BE2C (cell line): ENCODE measurements at regions not wholly inside any gene's neighbourhood (a gene's known extent, or its start where the extent isn't known, plus 50 kb on each side); places are given as distances from the start of the nearest gene placed in this dataset.

Experiments
- DNase-seq: peaks from one replicate; pipeline ENCODE4 v3.0.0-alpha.2; 2020
- H3K27me3 ChIP-seq: fragments of 250-450 bp; sonication (Bioruptor Pico); 2 replicates; pipeline ENCODE4 v1.5.1; 2020; ENCODE audit warnings: mild to moderate bottlenecking
- H3K36me3 ChIP-seq: fragments of 250-450 bp; sonication (Bioruptor Pico); 2 replicates; pipeline ENCODE4 v1.5.1; 2020; ENCODE audit warnings: mild to moderate bottlenecking
- H3K4me1 ChIP-seq: fragments of 250-450 bp; sonication (Bioruptor Pico); 2 replicates; pipeline ENCODE4 v1.5.1; 2020
- H3K4me3 ChIP-seq: 2 replicates; pipeline ENCODE4 v1.5.1; 2011; ENCODE audit warnings: low read depth, low read length
- H3K9me3 ChIP-seq: fragments of 250-450 bp; sonication (Bioruptor Pico); 2 replicates; pipeline ENCODE4 v1.5.1; 2020
- TF ChIP-seq, protein P1 (sequence below): IDR thresholded peaks from 2 replicates; pipeline ENCODE4 v1.5.1; 2012; ENCODE audit warnings: mild to moderate bottlenecking, low read depth, low read length

DNA sequence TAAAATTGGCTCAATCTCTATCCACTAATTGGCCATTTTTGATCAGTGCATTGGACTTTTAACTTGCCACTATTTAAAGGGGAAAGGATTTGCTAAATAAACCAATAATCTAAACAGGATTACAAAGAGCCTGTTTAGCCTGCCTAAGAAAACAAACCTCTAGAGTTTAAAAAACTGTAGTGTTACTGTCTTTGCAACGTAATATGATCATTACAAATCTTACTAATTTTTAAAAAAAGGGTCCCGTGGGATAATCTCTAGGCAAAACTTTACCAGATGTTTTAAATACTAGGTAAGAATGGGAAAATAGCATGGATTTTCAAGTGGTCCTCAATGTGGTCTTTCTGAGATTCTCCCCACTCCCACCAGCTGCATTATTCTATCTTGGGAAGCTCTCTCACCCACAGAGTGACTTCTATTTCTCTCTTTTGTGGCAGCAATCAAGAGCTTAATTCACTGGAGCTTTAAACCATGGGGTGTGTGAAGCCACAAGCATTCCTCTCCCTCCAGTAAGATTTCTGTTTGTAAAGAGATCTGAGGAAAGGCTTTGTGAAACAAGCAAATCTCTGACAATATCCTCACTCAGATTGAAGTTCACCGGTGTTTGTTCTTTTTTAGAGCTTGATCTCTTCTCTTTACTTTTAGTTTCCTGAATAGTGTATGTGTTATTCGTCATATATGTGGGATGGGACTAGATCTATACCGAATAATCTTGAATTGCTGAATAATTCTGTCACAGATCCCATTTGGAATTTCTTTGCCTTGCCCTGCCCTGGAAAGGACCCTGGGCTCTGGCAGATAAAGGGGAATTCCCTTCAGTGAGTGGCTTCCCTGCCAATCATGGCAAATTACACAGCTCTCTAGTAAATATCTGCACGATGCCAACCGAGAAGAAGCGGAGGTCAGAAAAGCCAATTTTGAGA, 132.2 kb downstream of the TLR5 start:
- H3K36me3 ChIP-seq = no peaks in the 10 kb centered on the region
- TF ChIP-seq, protein P1, sequence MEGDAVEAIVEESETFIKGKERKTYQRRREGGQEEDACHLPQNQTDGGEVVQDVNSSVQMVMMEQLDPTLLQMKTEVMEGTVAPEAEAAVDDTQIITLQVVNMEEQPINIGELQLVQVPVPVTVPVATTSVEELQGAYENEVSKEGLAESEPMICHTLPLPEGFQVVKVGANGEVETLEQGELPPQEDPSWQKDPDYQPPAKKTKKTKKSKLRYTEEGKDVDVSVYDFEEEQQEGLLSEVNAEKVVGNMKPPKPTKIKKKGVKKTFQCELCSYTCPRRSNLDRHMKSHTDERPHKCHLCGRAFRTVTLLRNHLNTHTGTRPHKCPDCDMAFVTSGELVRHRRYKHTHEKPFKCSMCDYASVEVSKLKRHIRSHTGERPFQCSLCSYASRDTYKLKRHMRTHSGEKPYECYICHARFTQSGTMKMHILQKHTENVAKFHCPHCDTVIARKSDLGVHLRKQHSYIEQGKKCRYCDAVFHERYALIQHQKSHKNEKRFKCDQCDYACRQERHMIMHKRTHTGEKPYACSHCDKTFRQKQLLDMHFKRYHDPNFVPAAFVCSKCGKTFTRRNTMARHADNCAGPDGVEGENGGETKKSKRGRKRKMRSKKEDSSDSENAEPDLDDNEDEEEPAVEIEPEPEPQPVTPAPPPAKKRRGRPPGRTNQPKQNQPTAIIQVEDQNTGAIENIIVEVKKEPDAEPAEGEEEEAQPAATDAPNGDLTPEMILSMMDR = no peak
- H3K9me3 ChIP-seq = no peaks in the 10 kb centered on the region
- no peak overlapping the region for H3K4me3 ChIP-seq
- H3K27me3 ChIP-seq = no peaks in the 10 kb centered on the region; the same call in 1 of the 2 replicates
- DNase-seq = no peak
- no peaks in the 10 kb centered on the region for H3K4me1 ChIP-seq

DNA sequence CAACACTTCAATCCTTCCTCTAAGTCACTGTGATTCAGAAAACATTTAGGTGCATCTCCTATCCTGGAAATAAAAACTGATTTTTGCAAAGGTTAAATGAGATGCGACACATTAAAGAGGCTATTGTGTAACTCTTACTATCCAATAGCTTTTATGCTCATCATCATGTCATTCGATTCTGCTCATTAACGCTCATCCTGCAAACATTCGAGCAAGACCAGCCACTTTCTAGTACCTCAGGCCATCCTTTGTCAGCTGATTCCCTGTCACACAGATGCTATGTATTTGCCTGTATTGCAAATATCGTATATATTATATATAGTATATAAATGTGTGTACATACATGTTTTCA, 131.6 kb downstream of the TLR5 start:
- Histone ChIP-seq H3K36me3 (no peaks in the 10 kb centered on the region), H3K9me3 (no peaks in the 10 kb centered on the region), H3K4me1 (no peaks in the 10 kb centered on the region), H3K4me3 (no peak overlapping the region), H3K27me3 (no peaks in the 10 kb centered on the region; the same call in 1 of the 2 replicates)
- TF ChIP-seq, protein P1 = no peak
- DNase-seq = no peak

DNA sequence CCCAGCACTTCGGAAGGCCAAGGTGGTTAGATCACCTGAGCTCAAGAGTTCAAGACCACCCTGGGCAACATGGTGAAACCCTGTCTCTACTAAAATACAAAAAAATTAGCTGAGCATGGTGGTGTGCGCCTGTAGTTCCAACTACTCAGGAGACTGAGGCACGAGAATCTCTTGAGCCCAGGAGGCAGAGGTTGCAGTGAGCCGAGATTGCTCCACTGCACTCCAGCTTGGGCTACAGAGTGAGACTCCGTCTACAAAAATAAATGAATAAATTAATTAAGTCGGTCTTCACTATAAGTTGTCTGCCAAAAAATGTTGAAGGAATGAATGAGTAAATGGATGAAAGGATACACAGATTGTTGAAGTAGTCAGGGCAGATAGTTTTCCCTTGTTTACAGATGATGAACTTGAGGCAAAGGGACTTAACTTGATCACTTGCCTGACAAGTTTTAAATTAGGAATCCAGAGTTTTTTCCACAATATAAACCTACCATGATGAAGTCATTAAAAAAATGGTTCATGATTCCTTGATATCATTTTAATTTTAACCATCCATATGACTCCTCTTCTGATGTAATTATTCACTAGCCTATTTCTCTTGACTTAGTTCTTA, 130.8 kb downstream of the TLR5 start:
- H3K4me3 ChIP-seq = no peak overlapping the region
- no peaks in the 10 kb centered on the region; the same call in 1 of the 2 replicates for H3K27me3 ChIP-seq
- no peaks in the 10 kb centered on the region for H3K9me3 ChIP-seq
- no peak for DNase-seq
- H3K36me3 ChIP-seq = no peaks in the 10 kb centered on the region
- TF ChIP-seq, protein P1 = no peak
- H3K4me1 ChIP-seq = no peaks in the 10 kb centered on the region

DNA sequence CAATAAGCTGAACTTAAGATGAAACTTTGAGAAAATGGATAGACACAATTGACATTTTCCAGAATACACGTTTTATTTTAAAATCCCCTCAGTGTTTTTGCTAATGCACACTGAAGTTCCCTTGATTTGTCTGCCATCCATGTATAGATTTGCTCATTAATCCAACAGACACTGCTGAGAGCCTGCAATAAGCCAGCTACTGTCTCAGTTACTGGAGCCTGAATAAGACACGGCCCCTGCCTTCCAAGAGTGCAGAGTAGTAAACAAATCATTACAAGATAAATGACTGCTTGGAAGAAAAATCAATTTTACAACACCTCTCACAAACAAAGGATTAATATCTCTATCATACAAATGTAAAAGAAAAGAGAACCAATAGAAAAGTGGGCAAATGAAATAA, 130.1 kb downstream of the TLR5 start:
- Histone ChIP-seq H3K9me3 (no peaks in the 10 kb centered on the region), H3K4me1 (no peaks in the 10 kb centered on the region), H3K36me3 (no peaks in the 10 kb centered on the region), H3K27me3 (no peaks in the 10 kb centered on the region; the same call in 1 of the 2 replicates), H3K4me3 (no peak overlapping the region)
- no peak for DNase-seq
- TF ChIP-seq, protein P1 = no peak

DNA sequence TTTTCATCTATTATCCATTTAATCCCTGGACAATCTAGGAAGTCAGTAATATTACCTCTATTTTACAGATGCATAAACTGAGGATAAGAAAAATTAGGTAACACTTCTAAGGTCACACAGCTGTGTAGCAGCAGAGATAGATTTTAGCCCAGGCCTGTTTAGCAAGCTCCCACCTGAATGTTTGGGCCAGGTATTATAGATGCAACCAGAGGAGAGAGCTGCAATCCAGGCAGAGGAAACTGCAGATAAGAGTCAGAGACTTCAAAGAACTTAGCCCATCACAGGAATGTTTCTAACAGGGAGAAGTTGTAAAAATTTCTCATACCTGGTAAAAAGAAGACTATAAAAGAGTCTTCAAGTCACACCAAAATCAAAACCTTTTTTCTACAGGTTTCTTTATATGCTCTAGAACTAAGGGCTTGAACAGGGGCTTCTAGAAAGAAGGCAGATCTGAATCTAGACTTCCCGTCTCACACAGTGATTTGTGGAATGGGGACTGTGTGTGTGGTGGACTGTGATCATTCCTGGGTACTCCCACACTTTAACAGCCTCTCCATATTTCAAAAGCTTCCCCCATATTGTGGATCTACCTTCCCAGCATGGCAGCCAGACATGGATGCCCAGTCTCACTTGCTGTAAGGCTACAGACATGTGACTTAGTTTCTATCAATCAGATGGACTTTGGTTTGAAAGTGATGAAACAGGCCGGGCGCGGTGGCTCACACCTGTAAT, 128.7 kb downstream of the TLR5 start:
- Histone ChIP-seq H3K36me3 (no peaks in the 10 kb centered on the region), H3K9me3 (no peaks in the 10 kb centered on the region), H3K4me3 (no peak overlapping the region), H3K4me1 (no peaks in the 10 kb centered on the region), H3K27me3 (no peaks in the 10 kb centered on the region; the same call in 1 of the 2 replicates)
- no peak for DNase-seq
- TF ChIP-seq, protein P1 = no peak
